ENCODE measurements at regions not wholly inside any gene's neighbourhood (a gene's known extent, or its start where the extent isn't known, plus 50 kb on each side); places are given as distances from the start of the nearest gene placed in this dataset.

- H3K4me1 ChIP-seq (ENCODE audit: control insufficient read depth, insufficient read depth, low read length) = no peaks in the 10 kb centered on the region
- in situ Hi-C loops (cut with HindIII; ENCODE audit: low pct_unique_long_range_greater_than_20kb, low sequenced_read_pairs) (no loop called here), intact Hi-C loops (cut with micrococcal nuclease; ENCODE audit: unreplicated experiment) (no loop called here)
- no peak for ATAC-seq
- H3K4me3 ChIP-seq (ENCODE audit: low read depth in 2 of 2, low read length in 2 of 2) = no peak overlapping the region
- POLR2A ChIA-PET = no interaction called here
- H3K36me3 ChIP-seq (ENCODE audit: control insufficient read depth, insufficient read depth, low read length) = no peaks in the 10 kb centered on the region
- H3K9me3 ChIP-seq (ENCODE audit: control insufficient read depth, insufficient read depth, low read depth, low read length) = 0 out of 2 replicates have a peak, but pooled peaks cover 5% of the 10 kb centered on the region
- no peak overlapping the region for H3K27ac ChIP-seq (ENCODE audit: low read length)
- no peaks in the 10 kb centered on the region for H3K27me3 ChIP-seq (ENCODE audit: control insufficient read depth, insufficient read depth, low read length)
- DNase-seq (ENCODE audit: low read depth, low spot score) = no peak
- no TSS peak for BruUV-seq (replicated peaks)
- TF ChIP-seq CTCF (IDR thresholded peaks at IDR 0.05) = no peak
- CTCF ChIA-PET = no interaction called here
Measured at GRCh38 chr11:91219535-91219934, 996.7 kb upstream of the CHORDC1 start.

GRCh38 chr11:91209751-91210150 lies 986.9 kb upstream of the CHORDC1 start:
- H3K4me3 ChIP-seq (ENCODE audit: low read depth in 2 of 2, low read length in 2 of 2) = no peak overlapping the region
- in situ Hi-C loops (cut with HindIII; ENCODE audit: low pct_unique_long_range_greater_than_20kb, low sequenced_read_pairs) (no loop called here), intact Hi-C loops (cut with micrococcal nuclease; ENCODE audit: unreplicated experiment) (no loop called here)
- no peak overlapping the region for H3K27ac ChIP-seq (ENCODE audit: low read length)
- ATAC-seq (no peak), DNase-seq (ENCODE audit: low read depth, low spot score) (no peak)
- no peak for TF ChIP-seq TCF7L2 (IDR thresholded peaks at IDR 0.05; ENCODE audit: low read depth, low read length)
- no peak for TF ChIP-seq CTCF (IDR thresholded peaks at IDR 0.05)
- TF ChIP-seq POLR2AphosphoS5 (IDR thresholded peaks at IDR 0.05; ENCODE audit: low read depth, low read length) = no peak
- no peak for TF ChIP-seq REST (IDR thresholded peaks at IDR 0.05; ENCODE audit: insufficient read depth in 1 of 2, low read depth in 2 of 2, low read length in 1 of 2)
- TF ChIP-seq SIN3A (IDR thresholded peaks at IDR 0.05; ENCODE audit: borderline replicate concordance, insufficient read depth, low read depth, low read length) = no peak
- ChIA-PET CTCF (no interaction called here), POLR2A (no interaction called here)
- H3K36me3 ChIP-seq (ENCODE audit: control insufficient read depth, insufficient read depth, low read length) = no peaks in the 10 kb centered on the region
- H3K4me1 ChIP-seq (ENCODE audit: control insufficient read depth, insufficient read depth, low read length) = no peaks in the 10 kb centered on the region
- H3K9me3 ChIP-seq (ENCODE audit: control insufficient read depth, insufficient read depth, low read depth, low read length) = no peaks in the 10 kb centered on the region; the same call in 1 of the 2 replicates
- no peaks in the 10 kb centered on the region for H3K27me3 ChIP-seq (ENCODE audit: control insufficient read depth, insufficient read depth, low read length)
- no TSS peak for BruUV-seq (replicated peaks)

- TF ChIP-seq SIN3A (IDR thresholded peaks at IDR 0.05; ENCODE audit: borderline replicate concordance, insufficient read depth, low read depth, low read length) (no peak), REST (IDR thresholded peaks at IDR 0.05; ENCODE audit: insufficient read depth in 1 of 2, low read depth in 2 of 2, low read length in 1 of 2) (no peak), POLR2AphosphoS5 (IDR thresholded peaks at IDR 0.05; ENCODE audit: low read depth, low read length) (no peak)
- DNase-seq (ENCODE audit: low read depth, low spot score) = no peak
- BruUV-seq (replicated peaks) = no TSS peak
Measured at GRCh38 chr11:91209306-91209705, 986.5 kb upstream of the CHORDC1 start.

More at GRCh38 chr11:91209306-91209705, 986.5 kb upstream of the CHORDC1 start:
- H3K27me3 ChIP-seq (ENCODE audit: control insufficient read depth, insufficient read depth, low read length) = no peaks in the 10 kb centered on the region
- CTCF ChIA-PET = no interaction called here
- no peaks in the 10 kb centered on the region for H3K36me3 ChIP-seq (ENCODE audit: control insufficient read depth, insufficient read depth, low read length)
- POLR2A ChIA-PET = no interaction called here
- no peak for ATAC-seq
- H3K27ac ChIP-seq (ENCODE audit: low read length) = no peak overlapping the region
- no peak overlapping the region for H3K4me3 ChIP-seq (ENCODE audit: low read depth in 2 of 2, low read length in 2 of 2)
- in situ Hi-C loops (cut with HindIII; ENCODE audit: low pct_unique_long_range_greater_than_20kb, low sequenced_read_pairs) = no loop called here
- no peaks in the 10 kb centered on the region for H3K4me1 ChIP-seq (ENCODE audit: control insufficient read depth, insufficient read depth, low read length)
- no peaks in the 10 kb centered on the region; the same call in 1 of the 2 replicates for H3K9me3 ChIP-seq (ENCODE audit: control insufficient read depth, insufficient read depth, low read depth, low read length)
- intact Hi-C loops (cut with micrococcal nuclease; ENCODE audit: unreplicated experiment) = no loop called here
